Choroid plexus epithelial cell (primary cell): ENCODE measurements at regions not wholly inside any gene's neighbourhood (a gene's known extent, or its start where the extent isn't known, plus 50 kb on each side); places are given as distances from the start of the nearest gene placed in this dataset.

Experiments used
- DNase-seq: peaks from one replicate; pipeline ENCODE4 v3.0.0-alpha.2; 2010; ENCODE audit warnings: low read depth
- H3K4me3 ChIP-seq: 2 replicates; pipeline ENCODE4 v1.5.1; 2011; ENCODE audit warnings: low read depth, mild to moderate bottlenecking, control low read depth, low read length, moderate library complexity
- TF ChIP-seq, protein P1 (sequence below): conservative IDR thresholded peaks from 2 replicates; pipeline ENCODE4 v1.5.1; 2011; ENCODE audit warnings: low read depth, mild to moderate bottlenecking, control low read depth, inconsistent platforms, low read length, moderate library complexity

DNA sequence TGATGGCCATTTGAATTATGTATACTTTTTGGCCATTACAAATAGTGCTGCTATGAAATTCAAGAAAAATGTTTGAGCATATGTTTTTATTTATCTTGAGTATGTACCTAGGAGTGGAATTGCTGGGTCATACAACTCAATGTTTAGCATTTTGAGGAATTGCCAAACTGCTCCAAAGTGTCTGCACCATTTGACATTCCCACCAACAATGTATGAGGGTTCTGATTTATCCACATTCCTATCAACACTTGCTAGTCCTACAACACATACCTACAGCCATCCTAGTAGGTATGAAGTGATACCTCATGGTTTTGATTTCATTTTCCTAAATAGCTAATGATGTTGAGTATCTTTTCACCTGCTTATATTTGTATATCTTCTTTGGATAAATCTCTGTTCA lies 165.5 kb downstream of the NOC3L start:
- H3K4me3 ChIP-seq = no peak overlapping the region
- DNase-seq = no peak
- TF ChIP-seq, protein P1, sequence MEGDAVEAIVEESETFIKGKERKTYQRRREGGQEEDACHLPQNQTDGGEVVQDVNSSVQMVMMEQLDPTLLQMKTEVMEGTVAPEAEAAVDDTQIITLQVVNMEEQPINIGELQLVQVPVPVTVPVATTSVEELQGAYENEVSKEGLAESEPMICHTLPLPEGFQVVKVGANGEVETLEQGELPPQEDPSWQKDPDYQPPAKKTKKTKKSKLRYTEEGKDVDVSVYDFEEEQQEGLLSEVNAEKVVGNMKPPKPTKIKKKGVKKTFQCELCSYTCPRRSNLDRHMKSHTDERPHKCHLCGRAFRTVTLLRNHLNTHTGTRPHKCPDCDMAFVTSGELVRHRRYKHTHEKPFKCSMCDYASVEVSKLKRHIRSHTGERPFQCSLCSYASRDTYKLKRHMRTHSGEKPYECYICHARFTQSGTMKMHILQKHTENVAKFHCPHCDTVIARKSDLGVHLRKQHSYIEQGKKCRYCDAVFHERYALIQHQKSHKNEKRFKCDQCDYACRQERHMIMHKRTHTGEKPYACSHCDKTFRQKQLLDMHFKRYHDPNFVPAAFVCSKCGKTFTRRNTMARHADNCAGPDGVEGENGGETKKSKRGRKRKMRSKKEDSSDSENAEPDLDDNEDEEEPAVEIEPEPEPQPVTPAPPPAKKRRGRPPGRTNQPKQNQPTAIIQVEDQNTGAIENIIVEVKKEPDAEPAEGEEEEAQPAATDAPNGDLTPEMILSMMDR = no peak

DNA sequence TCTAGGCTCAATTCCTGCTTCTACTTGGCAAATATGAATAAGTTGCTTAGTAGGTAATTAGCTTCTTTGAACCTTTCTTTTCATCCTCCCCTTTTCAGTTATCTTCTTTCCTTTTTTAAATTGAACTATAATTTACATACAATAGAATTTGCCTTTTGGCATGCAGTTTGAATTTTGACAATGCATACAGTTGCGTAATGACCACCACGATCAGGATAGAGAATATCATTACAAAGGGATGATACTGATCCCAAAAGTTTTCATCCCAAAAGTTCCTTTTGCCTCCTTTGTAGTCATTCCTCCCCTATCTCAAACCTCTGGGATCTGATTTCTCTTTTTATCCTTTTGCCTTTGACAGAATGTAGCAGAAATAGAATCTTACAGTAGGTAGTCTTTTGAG lies 164.4 kb downstream of the NOC3L start:
- DNase-seq = no peak
- no peak overlapping the region for H3K4me3 ChIP-seq
- TF ChIP-seq, protein P1 = no peak

DNA sequence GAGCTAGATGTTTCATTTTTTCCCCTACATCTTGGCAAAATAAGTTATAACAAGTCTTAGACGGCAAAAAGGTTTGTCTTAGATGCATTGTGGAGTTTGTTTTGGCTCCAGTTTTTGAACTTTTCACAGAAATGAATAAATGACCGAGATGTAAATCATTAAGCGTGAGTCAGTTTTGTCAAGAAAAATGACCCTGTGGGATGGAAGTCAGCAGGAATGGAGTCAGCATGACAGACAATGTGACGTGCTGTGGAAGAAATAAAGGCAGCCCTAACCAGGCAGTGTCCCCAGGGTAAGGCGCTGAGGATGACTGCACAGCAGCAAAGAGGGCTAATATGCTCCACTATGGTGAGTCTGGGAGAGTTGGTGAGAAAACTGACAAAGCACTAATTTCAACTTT lies 163.2 kb downstream of the NOC3L start:
- DNase-seq = no peak
- TF ChIP-seq, protein P1 = no peak
- no peak overlapping the region for H3K4me3 ChIP-seq

DNA sequence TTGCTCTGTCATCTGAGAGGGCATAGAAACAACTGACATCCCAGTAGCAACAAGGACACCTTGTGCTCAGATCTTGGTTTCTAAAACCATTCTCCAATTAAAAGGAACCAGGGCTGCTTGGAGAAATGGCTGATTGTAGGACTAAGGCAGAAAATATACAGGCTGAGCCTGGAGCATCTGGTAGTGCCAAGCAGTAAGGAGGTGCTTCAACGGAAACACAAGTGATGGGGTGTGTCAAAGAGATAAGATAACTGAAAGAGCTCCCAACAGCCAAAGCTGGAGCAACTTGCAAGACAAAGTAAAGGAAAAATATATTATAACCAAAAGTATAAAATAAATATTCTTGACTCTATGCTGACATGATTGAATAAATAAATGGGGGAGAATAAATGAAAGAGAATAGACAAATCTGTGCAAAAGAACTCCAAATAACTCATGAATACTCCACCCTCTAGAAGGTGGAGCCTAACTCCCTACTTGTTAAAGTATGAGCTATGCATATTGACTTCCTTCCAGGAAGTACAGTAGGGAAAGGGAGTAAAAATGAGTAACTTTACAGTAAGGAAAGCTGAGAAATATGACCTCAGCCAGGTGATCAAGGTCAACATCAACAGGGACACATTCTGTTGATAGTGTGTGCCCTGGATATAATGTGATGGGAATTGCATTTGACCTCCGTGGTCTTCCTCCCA lies 162.4 kb downstream of the NOC3L start:
- TF ChIP-seq, protein P1 = no peak
- no peak overlapping the region for H3K4me3 ChIP-seq
- DNase-seq = no peak

DNA sequence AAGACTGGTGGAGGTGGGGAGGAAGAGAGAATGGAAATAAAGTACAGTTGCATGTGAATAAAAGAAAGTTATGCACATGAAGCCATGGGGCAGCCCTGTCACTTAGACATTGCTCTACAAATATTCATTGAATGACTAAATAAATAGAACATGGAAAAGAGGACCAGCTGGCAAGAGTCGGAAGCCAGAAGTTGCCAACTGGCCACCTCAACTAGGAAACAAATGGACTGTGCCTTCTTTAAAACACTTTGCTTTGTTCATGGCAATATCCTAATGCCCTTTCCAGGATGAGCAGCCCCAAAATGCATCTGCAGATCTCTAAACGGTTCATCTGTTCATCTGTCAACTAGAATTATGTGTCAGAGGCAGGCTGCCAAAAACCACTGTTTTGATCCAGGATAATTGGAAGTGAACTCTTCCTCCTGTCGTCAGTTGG lies 157.3 kb downstream of the NOC3L start:
- TF ChIP-seq, protein P1 = no peak
- peak; percentile 29 for DNase-seq

DNA sequence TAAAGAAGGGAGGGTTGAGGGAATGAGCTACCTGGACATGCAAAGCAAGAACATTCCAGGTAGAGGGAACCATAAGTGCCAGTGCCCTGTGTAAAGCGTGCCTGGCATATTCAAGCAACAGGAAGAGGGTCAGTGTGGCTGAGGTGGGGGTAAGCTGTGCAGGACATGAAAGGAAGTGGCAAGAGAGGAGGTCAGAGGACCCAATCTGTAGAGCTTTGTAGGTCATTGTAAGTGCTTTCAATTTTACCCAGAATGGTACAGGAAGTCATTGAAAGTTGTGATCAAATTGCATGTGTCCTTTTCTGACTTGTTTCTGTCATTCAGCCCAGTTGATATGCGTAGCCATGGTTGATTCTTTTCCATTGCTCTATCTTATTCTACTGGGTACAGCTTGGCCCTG lies 156.6 kb downstream of the NOC3L start:
- H3K4me3 ChIP-seq = no peak overlapping the region
- DNase-seq = no peak
- TF ChIP-seq, protein P1 = no peak

More for the DNA sequence above, 157.3 kb downstream of the NOC3L start:
- H3K4me3 ChIP-seq = no peak overlapping the region

DNA sequence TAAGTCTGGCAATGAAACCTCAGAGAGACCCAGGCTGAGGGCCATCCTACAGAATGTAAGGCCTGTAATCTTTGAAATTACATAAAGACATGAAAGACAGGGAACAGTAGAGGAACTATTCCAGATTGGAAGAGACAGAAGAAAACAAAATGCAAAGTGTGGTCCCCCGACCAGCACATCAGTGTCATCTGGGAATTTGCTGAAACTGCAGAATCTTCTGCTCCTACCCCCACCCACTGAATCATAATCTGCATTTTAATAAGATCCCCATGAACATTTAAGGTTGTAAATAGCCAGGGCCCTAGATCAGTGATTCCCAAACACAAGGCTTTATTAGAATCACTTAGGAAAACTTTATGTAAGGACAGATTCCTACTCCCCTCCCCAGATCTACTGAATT lies 154.4 kb downstream of the NOC3L start:
- no peak overlapping the region for H3K4me3 ChIP-seq
- DNase-seq = no peak
- TF ChIP-seq, protein P1 = no peak
